HG03565 (cell line): ENCODE measurements at regions not wholly inside any gene's neighbourhood (a gene's known extent, or its start where the extent isn't known, plus 50 kb on each side); places are given as distances from the start of the nearest gene placed in this dataset.
"Not testable (repeated sequence)": the region's sequence is repeated elsewhere in the genome, so short reads cannot be mapped to it uniquely, and the experiment has no call there.

Experiments used
- ATAC-seq: cut with Tn5 transposase; IDR thresholded peaks from one replicate; pipeline ENCODE4 v1.9.1; 2021; ENCODE audit warnings: mild to moderate bottlenecking, moderate library complexity; ENCODE audit not compliant: unreplicated experiment

DNA sequence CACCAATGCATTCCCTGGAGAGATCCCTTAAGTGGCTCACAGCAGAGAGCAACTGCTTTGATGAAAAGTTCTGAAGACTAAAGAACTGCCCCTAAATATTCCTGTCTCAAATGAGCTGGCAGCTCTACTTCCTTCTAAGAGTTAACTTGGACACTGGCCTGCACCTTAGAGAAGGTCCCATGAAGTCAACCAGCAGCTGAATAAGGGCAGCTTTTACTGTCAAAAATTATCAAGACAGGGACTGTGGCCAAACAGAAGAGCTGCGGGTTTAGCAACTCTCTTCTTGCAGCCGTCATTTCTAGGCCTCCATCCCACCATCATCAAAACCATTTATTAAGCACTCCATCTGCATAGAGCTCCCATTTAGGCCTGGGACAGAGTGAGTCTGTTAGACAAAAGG lies 491.1 kb upstream of the TSHZ3 start:
- ATAC-seq, result no peak

- ATAC-seq, result no peak
Observed at GRCh38 chr19:31841755-31842154, 492.5 kb upstream of the TSHZ3 start.

- no peak for ATAC-seq
Observed at GRCh38 chr19:31863122-31863521, 482.3 kb upstream of the ZNF507 start.

- no peak for ATAC-seq
Observed at GRCh38 chr19:31874313-31874712, 471.1 kb upstream of the ZNF507 start.

GRCh38 chr19:31875591-31875990 lies 469.8 kb upstream of the ZNF507 start:
- ATAC-seq, result no peak

DNA sequence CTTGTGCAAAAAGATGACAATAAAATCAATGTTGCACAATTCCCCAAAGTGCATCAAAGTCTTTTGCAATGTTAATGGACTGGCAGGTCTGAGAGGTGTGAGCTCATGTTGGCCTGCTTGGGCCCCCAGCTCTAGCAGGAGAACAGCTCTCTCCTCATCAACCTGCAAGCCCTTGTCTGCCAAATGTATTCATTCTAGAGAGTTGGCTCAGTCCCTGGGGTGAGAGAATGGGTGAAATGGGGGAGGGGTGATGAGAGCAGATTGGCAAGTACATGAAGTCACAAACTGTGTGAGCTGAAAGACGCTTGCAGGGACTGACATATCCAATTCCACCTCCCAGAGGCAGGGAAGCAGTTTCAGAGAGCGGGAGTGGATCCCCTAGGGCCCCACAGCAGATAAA lies 465.1 kb upstream of the ZNF507 start:
- no peak for ATAC-seq

DNA sequence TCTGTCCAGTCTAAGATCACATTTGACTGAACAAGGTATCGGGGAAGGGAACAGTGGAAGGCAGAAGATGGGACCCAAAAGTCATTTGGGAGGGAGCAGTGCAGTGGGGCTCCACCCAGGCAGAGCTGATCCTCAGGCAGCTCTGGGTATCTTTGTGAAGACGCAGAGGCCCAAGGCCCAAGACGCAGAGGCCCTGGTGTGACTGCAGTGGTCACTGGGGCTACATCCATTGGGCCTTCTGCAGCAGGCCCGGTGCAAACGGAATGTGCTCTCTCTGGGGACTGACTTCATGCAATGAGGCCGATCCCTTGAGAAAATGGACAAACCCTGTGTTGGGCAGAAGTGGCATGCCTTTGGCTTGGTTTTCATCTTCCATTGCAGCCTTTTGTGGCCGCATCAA lies 463.4 kb upstream of the ZNF507 start:
- ATAC-seq, result no peak

DNA sequence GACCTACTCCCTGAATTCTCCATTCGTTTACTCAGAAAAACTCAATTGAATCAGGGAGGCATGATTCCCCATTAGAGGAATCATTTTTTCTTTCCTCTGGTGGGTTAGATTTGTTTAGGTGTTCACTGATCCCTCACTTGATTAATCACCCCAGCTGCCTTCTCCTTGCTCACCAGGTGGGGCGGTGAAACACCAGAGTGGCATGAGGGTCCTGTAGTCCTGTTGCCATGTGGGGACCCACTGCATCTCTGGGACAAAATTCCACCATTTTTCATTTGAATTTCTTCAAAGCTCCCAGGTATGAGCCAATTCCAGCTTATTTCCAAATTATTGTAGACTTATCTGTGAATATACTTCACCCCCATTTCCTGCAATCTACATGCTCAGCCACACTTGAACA lies 462.7 kb upstream of the ZNF507 start:
- no peak for ATAC-seq

- ATAC-seq, result no peak
Observed at GRCh38 chr19:31883296-31883990, 462.0 kb upstream of the ZNF507 start.

GRCh38 chr19:31885280-31885853 lies 460.0 kb upstream of the ZNF507 start:
- no peak for ATAC-seq

DNA sequence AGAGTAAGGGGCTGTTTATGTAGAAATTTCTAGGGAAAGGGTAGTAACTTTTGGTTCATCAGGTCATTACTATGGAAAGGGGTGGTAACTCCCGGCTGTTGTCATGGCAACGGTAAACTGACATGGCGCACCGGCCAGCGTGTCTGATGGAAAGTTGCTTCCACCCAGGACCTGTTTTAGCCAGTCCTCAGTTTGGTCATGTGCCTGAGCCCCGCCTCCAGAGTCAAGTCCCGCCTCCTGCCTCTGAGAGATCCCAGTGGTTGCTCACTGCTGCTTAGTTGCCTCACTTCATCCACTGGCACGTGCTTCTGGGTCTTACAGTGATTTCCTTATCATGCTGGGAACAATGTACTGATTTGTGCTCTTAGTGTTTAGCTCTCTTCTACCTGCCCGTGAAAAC lies 455.2 kb upstream of the ZNF507 start:
- no peak for ATAC-seq

DNA sequence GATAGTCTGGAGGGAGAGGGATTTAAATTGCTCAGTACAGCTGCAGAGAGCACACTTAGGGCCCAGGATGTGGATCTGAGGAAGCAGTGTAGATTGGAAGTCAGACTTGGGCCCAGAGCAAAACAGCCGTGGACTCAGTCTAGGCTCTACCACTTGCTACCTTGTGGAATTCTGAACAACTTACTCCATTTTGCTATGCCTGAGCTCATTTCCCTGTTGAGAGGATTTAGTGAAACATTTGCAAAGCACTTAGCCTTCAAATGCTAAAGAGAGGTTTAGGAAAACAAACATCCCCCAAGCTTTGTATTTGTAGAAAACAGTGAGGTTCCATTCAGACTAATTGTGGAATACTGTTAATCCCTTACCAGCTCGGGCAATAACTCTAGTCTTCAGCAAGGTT lies 453.4 kb upstream of the ZNF507 start:
- no peak for ATAC-seq

DNA sequence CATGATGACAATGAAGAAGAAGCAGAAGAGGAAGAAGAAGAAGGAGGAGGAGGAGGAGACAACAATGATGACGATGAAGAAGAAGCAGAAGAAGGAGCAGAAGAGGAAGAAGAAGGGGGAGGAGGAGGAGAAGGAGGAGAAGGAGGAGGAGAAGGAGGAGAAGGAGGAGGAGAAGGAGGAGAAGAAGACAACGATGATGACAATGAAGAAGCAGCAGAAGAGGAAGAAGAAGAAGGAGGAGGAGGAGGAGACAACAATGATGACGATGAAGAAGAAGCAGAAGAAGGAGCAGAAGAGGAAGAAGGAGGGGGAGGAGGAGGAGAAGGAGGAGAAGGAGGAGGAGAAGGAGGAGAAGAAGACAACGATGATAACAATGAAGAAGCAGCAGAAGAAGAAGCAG lies 451.9 kb upstream of the ZNF507 start:
- ATAC-seq, result not testable (repeated sequence)

DNA sequence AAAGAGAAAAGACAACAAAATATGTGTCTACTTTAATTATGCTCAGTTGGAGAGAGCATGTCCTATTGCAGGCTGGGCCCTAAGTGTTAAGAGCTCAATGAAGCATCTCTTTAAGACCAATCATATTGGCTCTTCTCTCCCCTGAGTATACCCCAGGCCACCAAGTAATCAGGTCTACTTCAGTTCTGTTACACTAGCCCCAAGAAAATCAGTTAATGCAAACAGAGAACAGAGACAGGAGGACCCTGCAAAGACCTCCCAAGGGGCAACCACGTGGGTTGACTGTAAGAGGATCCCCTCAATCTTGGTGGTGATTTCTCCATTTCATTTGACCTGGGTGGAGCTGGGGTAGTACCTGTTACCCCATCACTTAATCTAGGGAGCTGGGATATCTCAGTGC lies 451.0 kb upstream of the ZNF507 start:
- ATAC-seq, result no peak

DNA sequence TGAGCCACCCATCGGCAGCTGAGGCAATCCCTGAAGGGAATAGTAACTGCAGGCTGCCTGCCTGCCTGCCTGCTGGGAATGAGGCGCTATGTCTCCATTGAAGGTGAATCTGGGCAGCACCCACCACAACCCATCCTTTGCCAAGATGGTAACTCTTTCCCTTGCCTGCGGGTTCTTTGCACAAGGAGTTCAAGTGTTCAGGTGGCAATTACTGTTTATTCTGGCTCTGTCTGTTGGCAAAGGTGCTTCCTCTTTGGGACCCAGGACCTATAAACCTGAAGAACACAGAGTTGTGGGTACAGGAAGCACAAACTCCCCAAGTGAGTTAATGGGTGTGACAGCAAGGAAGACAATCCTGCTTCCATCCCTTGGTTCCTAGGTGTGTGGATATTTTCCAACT lies 448.1 kb upstream of the ZNF507 start:
- no peak for ATAC-seq

GRCh38 chr19:31900991-31901390 lies 444.4 kb upstream of the ZNF507 start:
- no peak for ATAC-seq

DNA sequence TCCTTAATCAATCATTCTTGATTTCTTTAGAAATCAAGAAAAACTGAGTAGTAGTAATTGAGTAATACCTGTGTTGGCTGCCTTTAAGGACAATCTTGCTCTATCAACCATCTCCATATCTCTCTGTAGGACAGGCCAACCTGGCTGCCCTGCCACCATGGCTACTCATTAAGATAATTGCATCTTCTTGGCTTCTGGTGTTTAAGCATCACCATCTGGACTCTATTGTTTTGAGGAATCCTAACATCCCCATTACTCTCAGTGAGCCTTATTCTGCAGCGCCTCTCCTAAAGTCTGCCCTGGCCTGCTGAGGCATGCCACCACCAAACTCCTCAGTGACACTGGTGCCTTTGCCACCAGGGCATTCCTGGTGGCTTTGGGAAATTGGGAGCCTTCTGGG lies 442.6 kb upstream of the ZNF507 start:
- ATAC-seq, result no peak

DNA sequence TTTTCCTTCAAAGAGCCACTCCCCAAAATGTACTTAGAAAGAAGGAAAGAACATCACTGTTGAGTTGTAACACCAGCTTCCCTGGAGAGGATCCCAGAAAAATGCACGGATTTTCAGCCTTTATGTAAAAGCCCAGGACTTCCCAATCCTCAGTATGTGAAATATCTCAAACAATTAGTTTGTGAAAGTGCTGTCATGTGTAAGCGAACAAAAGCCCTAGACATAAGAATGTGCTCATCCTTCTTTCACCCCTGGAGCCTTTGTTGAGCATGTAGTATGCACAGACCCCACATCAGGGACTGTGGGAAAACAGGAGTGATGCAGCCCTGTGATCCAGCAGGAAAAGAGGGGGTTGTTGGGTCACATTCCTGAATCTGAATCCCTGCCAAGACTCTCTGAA lies 441.4 kb upstream of the ZNF507 start:
- ATAC-seq, result no peak

DNA sequence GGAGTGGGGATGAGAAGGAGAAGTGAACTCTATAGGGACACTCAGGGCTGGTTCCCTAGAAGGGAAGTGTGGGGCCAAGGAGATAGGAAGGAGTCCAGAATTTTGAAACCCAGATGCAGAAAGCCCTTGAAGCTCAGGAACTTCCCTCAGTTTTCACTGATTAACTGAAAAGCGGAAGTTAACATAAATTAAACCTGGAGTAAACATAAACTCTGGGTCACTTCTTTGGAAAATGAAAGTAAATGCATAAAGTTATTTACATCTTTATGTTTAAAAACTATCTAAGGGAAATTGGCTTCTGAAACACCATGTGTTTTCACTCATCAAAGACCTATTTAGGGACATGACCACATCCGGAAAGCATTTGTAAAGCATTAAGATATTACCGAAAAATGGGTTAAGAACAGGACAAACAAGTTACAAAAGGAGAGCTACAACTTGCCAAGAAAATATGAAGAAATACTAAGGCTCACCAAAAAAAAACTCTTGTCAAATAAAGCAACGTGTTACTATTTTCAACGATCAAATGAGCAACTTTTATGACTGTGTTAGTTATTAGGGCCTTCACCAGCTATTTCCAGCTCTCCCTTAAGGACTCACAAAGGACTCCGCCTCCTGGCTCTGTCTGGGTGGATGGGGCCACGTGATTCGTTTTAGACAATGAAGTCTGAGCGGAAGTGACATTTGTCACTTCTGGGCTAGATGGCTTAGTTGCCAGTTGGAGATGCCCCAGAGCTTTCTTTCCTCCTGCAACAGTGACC lies 439.1 kb upstream of the ZNF507 start:
- no peak for ATAC-seq

GRCh38 chr19:31907661-31908060 lies 437.7 kb upstream of the ZNF507 start:
- no peak for ATAC-seq

DNA sequence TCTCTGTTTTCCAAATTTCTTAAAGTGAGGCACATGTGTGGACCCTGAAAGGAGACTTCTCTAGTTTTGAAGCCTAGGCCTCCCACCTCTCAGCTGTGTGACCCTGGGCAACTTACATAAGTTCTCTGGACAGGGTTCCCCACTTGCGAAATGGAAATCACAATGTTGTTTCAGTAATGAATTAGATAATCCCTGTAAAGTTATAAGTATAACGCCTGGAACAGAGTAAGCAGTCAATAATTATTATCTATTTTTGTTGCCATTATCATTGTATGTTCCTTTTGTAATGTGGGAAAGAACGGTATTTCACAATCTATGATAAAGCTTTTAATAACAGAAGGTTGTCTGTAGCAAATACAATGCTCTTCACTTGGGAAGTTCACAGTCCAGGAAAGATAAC lies 437.3 kb upstream of the ZNF507 start:
- no peak for ATAC-seq

- ATAC-seq, result no peak
Observed at GRCh38 chr19:31908496-31909225, 436.7 kb upstream of the ZNF507 start.
